T-helper 2 cell treated with Interferon-gamma antibody and Interleukin-4, amounts not matched to agents 5 μg/mL and 100 μg/mL, for 36 hours (primary cell): ENCODE measurements at regions not wholly inside any gene's neighbourhood (a gene's known extent, or its start where the extent isn't known, plus 50 kb on each side); places are given as distances from the start of the nearest gene placed in this dataset.
A peak's percentile ranks its signal among the peaks of the same experiment; 100 is the strongest.

Source experiments
- DNase-seq: peaks from one replicate; pipeline ENCODE4 v3.0.0; 2021; ENCODE audit warnings: low spot score
- H3K27ac Mint-ChIP-seq: one replicate; pipeline ENCODE4 v1.8.0; 2021; ENCODE audit warnings: mild to moderate bottlenecking, mixed read lengths
- H3K27me3 Mint-ChIP-seq: one replicate; pipeline ENCODE4 v1.8.0; 2021; ENCODE audit warnings: low read depth, mixed read lengths
- H3K36me3 Mint-ChIP-seq: one replicate; pipeline ENCODE4 v1.8.0; 2021; ENCODE audit warnings: low read depth, mixed read lengths
- H3K4me1 Mint-ChIP-seq: one replicate; pipeline ENCODE4 v1.8.0; 2021; ENCODE audit warnings: low read depth, mixed read lengths
- H3K4me3 Mint-ChIP-seq: one replicate; pipeline ENCODE4 v1.8.0; 2022; ENCODE audit warnings: mild to moderate bottlenecking, moderate library complexity, mixed read lengths
- H3K9me3 Mint-ChIP-seq: one replicate; pipeline ENCODE4 v1.8.0; 2021; ENCODE audit warnings: mixed read lengths

DNA sequence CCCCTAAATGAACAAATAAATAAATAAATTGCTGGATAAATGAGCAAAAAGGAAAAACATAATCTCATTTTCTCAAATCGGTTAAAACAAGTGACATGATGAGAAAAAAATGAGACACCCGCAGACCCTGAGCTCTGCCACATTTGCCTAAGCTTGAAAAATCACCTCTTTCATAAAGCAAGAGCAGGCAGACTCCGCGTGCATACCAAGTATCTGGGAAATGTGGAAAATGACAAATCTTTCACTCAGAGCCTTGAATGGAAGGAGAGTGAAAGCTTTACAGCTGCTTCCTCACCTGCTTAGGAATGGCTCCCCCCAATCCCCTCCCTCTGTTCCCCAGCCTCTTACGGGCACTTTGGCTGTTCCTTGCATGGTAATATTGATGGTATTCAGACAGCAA is 355.5 kb upstream of the SUCLG2 start:
- Mint-ChIP-seq H3K27ac (no peak overlapping the region), H3K36me3 (no peaks in the 10 kb centered on the region), H3K4me1 (no peaks in the 10 kb centered on the region), H3K9me3 (no peaks in the 10 kb centered on the region), H3K4me3 (no peak overlapping the region), H3K27me3 (peaks cover 26% of the 10 kb centered on the region)
- DNase-seq, result no peak

DNA sequence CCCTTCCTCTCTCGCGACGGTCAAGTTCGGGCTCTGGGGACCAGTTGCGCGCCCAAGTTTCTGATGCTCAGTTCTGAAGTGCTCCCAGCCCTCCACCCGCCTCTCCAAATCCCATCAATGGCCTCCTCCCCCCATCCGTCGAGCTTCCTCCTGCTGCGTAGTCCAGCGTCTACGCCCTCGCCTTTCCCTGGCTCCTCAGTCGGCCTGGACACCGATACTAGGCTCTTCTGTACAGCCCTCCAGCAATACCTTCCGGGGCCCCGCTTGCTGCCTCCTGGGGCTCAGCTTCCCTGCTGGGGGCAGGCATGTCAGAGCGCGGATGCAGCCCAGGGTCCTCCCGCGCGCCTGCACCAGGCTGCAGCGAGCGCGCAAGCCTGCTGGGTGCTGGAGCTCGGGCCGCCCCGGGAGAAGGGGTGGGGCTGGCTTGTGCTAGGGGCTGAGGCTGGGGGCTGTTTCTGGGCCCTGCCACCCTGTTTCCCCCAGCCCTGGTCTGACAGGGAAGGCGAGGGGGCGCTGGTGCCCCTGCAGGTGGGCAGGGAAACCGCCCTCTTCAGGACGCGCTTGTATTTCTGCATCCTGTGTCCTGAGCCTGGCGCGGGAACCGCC is 353.3 kb upstream of the SUCLG2 start:
- H3K27ac Mint-ChIP-seq, result no peak overlapping the region
- DNase-seq, result no peak
- H3K27me3 Mint-ChIP-seq, result peaks cover 33% of the 10 kb centered on the region
- H3K4me1 Mint-ChIP-seq, result no peaks in the 10 kb centered on the region
- H3K4me3 Mint-ChIP-seq, result peak overlapping the region; percentile 58
- H3K36me3 Mint-ChIP-seq, result no peaks in the 10 kb centered on the region
- no peaks in the 10 kb centered on the region for H3K9me3 Mint-ChIP-seq

DNA sequence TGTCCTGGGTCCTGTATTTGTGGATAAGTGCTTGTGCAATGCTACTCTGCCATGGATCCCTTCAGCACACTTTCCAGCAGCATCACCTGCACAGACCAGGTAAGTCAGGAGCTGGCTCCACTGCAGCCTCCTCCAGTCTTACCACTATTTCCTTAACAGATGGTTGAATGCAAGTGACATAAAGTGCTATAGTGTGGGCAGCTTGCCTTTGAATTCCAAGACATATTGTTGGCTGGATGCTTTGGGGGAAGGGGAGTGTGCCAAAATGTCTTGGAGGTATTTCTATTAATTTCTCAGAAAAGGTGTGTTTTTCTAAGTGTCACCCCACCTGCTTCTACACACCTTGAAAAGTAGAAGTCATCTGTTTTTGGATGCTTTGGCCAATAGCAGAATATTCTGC is 352.2 kb upstream of the SUCLG2 start:
- Mint-ChIP-seq H3K27ac (no peak overlapping the region), H3K9me3 (peaks cover 2% of the 10 kb centered on the region), H3K27me3 (peaks cover 33% of the 10 kb centered on the region), H3K4me3 (no peak overlapping the region), H3K4me1 (no peaks in the 10 kb centered on the region), H3K36me3 (no peaks in the 10 kb centered on the region)
- no peak for DNase-seq

DNA sequence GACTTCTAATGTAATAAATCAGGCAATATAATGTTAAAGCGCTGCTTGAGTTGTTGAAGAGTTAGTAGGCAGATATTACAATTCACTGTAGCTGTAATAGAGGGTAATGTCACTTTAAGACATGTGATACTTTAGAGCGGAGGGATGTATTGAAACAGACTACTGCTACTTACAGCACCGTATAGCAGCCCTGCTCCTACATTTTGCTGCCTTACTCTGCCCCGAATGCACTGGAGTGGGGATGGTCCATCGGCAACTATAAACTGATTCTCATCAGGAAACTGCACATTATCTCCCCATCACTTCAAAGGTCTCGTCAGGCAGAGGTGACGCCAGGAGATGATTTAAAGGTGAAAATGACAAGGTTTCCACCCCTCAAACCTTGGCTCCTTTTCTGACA is 349.7 kb upstream of the SUCLG2 start:
- DNase-seq, result no peak
- H3K36me3 Mint-ChIP-seq, result no peaks in the 10 kb centered on the region
- no peak overlapping the region for H3K4me3 Mint-ChIP-seq
- peaks cover 31% of the 10 kb centered on the region for H3K27me3 Mint-ChIP-seq
- no peak overlapping the region for H3K27ac Mint-ChIP-seq
- no peaks in the 10 kb centered on the region for H3K4me1 Mint-ChIP-seq
- H3K9me3 Mint-ChIP-seq, result peaks cover 4% of the 10 kb centered on the region

DNA sequence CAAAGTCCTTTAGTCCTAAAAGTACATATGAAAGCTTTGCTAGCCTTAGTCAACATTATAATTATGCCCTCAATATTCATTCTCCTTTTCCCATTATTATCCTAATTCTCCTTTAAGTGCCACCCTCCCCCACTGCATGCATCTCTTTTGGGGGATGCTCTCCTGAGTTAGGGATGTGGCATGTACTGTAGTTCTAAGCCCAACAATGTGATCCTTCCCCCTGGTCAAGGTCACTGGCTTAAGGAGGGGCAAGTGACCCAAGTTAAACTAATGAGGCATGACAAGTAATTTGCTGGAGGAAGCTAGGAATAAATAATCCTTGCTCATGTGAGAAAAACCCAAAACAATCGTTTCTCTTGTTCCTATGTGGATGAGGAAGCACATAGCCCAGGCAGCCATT is 343.9 kb upstream of the SUCLG2 start:
- no peaks in the 10 kb centered on the region for H3K36me3 Mint-ChIP-seq
- peaks cover 4% of the 10 kb centered on the region for H3K9me3 Mint-ChIP-seq
- H3K27ac Mint-ChIP-seq, result no peak overlapping the region
- no peaks in the 10 kb centered on the region for H3K4me1 Mint-ChIP-seq
- H3K4me3 Mint-ChIP-seq, result no peak overlapping the region
- no peaks in the 10 kb centered on the region for H3K27me3 Mint-ChIP-seq
- DNase-seq, result no peak

DNA sequence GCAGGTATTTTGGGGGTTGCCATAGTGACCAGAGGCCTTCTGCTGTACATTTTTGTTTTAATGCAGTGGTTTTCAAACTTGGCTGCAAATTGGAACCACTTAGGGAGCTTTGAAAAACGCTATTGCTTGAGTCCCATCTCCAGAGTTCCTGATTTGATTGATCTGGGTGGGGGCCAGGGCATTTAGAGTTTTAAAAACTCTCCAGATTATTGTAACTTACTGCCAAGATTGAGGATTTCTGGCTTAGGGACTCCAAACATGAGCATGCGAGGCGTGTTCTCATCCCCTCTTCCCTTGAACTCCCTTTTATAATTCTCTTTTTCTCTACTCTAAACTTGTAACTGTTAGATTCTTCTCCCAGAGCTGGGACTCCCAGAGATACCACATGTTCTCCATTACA is 340.8 kb upstream of the SUCLG2 start:
- H3K4me3 Mint-ChIP-seq, result no peak overlapping the region
- no peaks in the 10 kb centered on the region for H3K4me1 Mint-ChIP-seq
- H3K27ac Mint-ChIP-seq, result no peak overlapping the region
- H3K9me3 Mint-ChIP-seq, result no peaks in the 10 kb centered on the region
- DNase-seq, result no peak
- H3K36me3 Mint-ChIP-seq, result no peaks in the 10 kb centered on the region
- no peaks in the 10 kb centered on the region for H3K27me3 Mint-ChIP-seq

DNA sequence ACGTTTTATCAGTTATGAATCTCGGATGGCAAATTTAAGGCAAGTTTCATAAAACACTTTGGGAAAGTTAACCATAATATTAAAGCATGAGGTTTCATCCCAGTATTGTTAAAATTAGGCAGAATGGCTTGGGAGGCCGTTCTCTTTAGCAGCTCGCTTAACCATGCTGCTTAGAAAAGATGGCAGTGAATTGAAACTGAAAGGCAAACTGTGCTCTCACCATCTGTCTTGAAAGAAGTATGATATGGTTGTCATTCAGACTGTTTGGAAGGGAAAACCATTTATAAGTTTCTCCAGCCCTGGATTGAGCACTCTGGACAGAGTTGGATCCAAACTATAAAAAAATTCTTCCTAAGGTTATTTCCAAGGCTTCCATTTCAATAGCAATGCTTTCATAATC is 332.3 kb upstream of the SUCLG2 start:
- Mint-ChIP-seq H3K27ac (no peak overlapping the region), H3K4me1 (no peaks in the 10 kb centered on the region), H3K36me3 (no peaks in the 10 kb centered on the region), H3K27me3 (no peaks in the 10 kb centered on the region), H3K9me3 (no peaks in the 10 kb centered on the region), H3K4me3 (no peak overlapping the region)
- DNase-seq, result no peak

DNA sequence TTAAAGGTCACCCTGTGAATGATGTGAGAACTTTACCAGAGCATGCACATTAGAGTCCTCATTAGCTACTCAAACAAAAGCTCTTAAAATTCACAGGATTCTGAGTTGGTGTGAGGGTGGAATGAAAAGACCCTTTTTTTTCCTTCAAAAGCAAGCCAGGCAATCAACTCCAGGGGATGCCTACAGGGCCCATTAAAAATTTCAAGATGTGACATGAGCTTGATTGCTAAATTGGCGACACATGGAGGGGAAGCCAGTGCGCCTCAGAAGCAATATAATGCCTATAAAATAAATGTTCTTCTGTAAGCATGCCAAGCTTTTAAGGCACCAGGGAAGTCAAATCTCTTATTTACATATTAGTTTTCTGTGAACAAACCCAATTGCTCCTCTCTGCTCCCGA is 328.8 kb upstream of the SUCLG2 start:
- no peak for DNase-seq
- no peak overlapping the region for H3K4me3 Mint-ChIP-seq
- H3K27me3 Mint-ChIP-seq, result no peaks in the 10 kb centered on the region
- H3K27ac Mint-ChIP-seq, result no peak overlapping the region
- no peaks in the 10 kb centered on the region for H3K4me1 Mint-ChIP-seq
- no peaks in the 10 kb centered on the region for H3K9me3 Mint-ChIP-seq
- H3K36me3 Mint-ChIP-seq, result no peaks in the 10 kb centered on the region

DNA sequence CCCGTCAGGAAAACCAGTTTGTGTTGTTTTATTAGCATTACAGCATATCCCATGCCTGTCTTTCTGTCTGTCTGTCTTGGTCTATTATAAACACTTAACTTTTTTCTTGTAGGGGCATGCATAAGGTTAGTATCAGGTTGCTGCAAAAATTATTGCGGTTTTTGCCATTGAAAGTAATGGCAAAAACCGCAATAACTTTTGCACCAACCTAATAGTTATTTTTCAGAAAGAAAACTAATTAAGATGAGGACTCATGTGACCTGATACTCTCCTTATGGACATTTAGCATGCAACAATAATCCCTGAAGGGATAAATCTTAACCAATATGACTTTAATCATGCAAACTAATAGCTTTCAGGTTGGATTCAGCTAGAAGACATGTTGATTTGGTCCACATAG is 326.7 kb upstream of the SUCLG2 start:
- H3K27me3 Mint-ChIP-seq, result no peaks in the 10 kb centered on the region
- no peak for DNase-seq
- no peak overlapping the region for H3K27ac Mint-ChIP-seq
- H3K4me1 Mint-ChIP-seq, result no peaks in the 10 kb centered on the region
- H3K4me3 Mint-ChIP-seq, result no peak overlapping the region
- no peaks in the 10 kb centered on the region for H3K9me3 Mint-ChIP-seq
- no peaks in the 10 kb centered on the region for H3K36me3 Mint-ChIP-seq

DNA sequence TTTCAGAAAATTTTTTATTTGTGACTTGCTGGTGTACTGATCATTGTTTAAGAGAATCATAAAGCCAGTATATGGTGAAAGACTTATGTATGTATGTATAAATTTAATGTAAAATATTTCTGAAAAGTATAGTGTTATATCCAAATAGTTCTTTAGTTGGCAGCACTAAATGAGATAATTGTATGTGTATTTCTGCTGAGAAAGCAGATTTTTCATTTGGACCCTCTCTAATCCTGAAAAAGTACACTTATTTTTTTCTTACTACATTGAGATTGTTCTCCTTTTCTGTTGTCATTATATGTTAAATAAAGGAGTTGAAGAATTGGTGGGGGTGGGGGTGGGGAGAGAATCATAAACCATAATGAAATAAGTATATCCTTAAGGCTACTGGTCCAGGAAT is 324.9 kb upstream of the SUCLG2 start:
- Mint-ChIP-seq H3K4me3 (no peak overlapping the region), H3K9me3 (no peaks in the 10 kb centered on the region), H3K36me3 (no peaks in the 10 kb centered on the region), H3K27ac (no peak overlapping the region), H3K4me1 (no peaks in the 10 kb centered on the region), H3K27me3 (no peaks in the 10 kb centered on the region)
- no peak for DNase-seq

DNA sequence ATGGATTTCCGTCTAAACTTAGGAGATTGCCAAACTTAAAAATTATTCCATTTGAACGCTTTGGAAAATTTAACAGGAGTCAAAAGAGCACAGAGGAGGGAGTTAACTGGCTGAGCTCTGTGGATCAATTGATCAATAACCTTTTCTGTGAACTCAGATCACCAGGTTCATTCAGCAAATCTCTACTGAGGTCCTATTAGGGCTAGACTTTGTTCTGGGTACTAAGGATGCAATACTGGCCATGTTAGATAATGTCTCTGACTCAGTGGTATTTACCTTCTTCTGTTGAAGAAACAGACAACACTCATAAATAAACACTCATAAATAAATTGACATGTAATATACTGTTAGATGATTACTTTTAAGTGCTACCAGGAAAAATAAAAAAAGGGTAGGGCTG is 323.4 kb upstream of the SUCLG2 start:
- Mint-ChIP-seq H3K4me1 (no peaks in the 10 kb centered on the region), H3K36me3 (no peaks in the 10 kb centered on the region), H3K4me3 (no peak overlapping the region), H3K9me3 (no peaks in the 10 kb centered on the region), H3K27me3 (no peaks in the 10 kb centered on the region), H3K27ac (no peak overlapping the region)
- no peak for DNase-seq

DNA sequence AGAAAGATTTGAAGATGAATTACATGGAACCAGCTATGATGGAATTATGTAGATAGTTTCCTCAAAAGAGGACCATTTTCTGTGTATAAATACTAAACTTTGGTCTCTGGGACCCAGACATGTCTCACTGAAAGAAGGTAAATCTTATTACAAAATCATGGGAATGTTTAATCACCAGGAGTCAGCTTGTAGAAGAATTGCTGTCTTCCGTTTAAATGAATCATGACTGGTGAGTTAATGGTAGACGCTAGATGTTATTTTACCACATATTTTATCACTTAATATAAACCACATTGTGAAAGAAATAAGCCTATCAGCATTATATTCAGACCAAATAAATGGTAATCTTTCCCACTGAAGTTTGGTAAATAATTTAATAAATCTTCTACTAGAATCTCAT is 322.3 kb upstream of the SUCLG2 start:
- Mint-ChIP-seq H3K36me3 (no peaks in the 10 kb centered on the region), H3K4me3 (no peak overlapping the region), H3K27ac (no peak overlapping the region), H3K27me3 (no peaks in the 10 kb centered on the region), H3K4me1 (no peaks in the 10 kb centered on the region), H3K9me3 (no peaks in the 10 kb centered on the region)
- DNase-seq, result no peak

DNA sequence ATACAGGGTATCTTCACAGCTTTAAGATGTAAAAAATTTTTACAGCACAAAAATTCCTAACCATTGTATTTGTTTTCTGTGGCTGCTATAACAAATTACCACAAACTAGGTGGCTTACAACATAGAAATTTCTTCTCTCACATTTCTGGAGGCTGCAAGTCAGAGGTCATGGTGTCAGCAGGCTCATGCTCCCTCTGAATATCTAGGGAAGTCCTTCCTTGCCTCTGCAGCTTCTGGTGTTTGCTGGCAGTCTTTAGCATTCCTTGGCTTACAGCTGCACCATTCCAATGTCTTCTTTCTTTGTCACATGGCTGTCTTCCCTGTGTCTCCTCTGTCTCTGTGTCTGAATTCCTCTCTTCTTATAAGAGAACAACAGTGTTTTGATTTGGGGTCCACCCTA is 310.2 kb upstream of the SUCLG2 start:
- Mint-ChIP-seq H3K4me3 (no peak overlapping the region), H3K4me1 (no peaks in the 10 kb centered on the region), H3K27ac (no peak overlapping the region), H3K27me3 (peaks cover 1% of the 10 kb centered on the region), H3K36me3 (no peaks in the 10 kb centered on the region), H3K9me3 (no peaks in the 10 kb centered on the region)
- DNase-seq, result no peak

DNA sequence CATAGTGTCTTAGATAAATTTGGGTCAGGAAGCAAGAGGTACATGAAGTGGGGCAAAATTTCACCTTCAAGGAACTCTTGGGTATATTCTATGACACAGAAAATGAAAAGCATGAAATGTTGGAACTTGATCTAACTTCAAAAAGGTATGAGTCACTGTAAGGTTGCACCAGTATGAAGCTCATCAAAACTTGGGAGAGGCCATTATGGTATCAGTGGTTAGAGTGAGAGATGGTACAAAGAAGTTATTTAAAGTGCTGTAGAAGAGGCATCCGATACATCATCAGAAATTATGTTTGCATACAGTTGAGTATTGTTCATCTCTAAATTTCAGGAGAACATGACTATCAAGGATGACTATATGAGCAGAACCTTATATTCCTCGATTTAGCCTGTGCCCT is 302.9 kb upstream of the SUCLG2 start:
- peaks cover 5% of the 10 kb centered on the region for H3K9me3 Mint-ChIP-seq
- H3K36me3 Mint-ChIP-seq, result no peaks in the 10 kb centered on the region
- H3K27ac Mint-ChIP-seq, result no peak overlapping the region
- peaks cover 1% of the 10 kb centered on the region for H3K27me3 Mint-ChIP-seq
- no peak for DNase-seq
- H3K4me3 Mint-ChIP-seq, result no peak overlapping the region
- H3K4me1 Mint-ChIP-seq, result no peaks in the 10 kb centered on the region

DNA sequence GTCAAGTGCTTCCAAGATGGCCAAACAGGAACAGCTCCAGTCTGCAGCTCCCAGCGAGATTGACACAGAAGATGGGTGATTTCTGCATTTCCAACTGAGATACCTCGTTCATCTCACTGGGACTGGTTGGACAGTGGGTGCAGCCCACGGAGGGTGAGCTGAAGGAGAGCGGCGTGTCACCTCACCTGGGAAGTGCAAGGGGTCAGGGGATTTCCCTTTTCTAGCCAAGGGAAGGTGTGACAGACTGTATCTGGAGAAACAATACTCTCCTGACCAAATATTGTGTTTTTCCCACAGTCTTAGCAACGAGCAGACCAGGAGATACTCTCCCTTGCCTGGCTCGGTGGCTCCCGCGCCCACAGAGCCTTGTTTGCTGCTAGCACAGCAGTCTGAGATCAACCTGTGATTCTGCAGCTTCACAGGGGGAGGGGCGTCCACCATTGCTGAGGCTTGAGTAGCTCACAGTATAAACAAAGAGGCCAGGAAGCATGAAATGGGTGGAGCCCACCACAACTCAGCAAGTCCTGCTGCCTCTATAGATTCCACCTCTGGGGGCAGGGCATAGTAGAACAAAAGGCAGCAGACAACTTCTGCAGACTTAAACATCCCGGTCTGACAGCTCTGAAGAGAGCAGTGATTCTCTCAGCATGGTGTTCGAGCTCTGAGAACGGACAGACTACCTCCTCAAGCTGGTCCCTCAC is 293.5 kb upstream of the SUCLG2 start:
- Mint-ChIP-seq H3K36me3 (no peaks in the 10 kb centered on the region), H3K27ac (peak overlapping the region; percentile 19), H3K27me3 (no peaks in the 10 kb centered on the region), H3K9me3 (no peaks in the 10 kb centered on the region), H3K4me3 (peak overlapping the region; percentile 47), H3K4me1 (peaks cover 6% of the 10 kb centered on the region)
- no peak for DNase-seq
